ENCODE measurements at regions not wholly inside any gene's neighbourhood (a gene's known extent, or its start where the extent isn't known, plus 50 kb on each side); places are given as distances from the start of the nearest gene placed in this dataset.

DNA sequence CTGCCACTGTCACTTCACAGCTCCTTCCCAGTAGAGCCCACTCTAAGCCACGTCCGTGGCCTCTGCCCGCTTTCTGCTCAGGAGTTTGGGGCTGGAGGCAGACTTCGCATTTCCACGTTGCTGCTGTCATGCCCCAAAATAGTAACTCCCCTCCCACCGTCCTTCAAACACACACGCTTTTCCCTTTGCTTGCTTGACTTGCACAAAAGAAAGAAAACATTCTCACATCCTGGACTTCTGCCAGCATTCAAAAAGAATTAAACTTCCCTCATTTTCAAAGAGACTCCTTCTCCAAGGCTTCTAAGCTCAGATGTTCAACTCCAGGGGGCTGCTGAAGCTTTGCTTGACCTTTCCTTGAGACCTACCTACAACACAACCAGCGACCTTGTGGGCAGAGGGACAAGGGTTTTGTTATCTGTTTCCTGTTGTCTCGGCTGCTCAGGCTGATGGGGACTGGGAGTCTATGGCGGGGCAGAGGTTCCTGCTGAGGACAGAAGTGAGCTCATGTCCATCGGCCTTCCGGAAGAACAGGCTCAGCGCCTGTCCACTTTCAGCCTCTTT is 263.8 kb upstream of the FOXQ1 start:
- TF ChIP-seq, protein P1, sequence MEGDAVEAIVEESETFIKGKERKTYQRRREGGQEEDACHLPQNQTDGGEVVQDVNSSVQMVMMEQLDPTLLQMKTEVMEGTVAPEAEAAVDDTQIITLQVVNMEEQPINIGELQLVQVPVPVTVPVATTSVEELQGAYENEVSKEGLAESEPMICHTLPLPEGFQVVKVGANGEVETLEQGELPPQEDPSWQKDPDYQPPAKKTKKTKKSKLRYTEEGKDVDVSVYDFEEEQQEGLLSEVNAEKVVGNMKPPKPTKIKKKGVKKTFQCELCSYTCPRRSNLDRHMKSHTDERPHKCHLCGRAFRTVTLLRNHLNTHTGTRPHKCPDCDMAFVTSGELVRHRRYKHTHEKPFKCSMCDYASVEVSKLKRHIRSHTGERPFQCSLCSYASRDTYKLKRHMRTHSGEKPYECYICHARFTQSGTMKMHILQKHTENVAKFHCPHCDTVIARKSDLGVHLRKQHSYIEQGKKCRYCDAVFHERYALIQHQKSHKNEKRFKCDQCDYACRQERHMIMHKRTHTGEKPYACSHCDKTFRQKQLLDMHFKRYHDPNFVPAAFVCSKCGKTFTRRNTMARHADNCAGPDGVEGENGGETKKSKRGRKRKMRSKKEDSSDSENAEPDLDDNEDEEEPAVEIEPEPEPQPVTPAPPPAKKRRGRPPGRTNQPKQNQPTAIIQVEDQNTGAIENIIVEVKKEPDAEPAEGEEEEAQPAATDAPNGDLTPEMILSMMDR (conservative IDR thresholded peaks at IDR 0.05 in 1 of 2, IDR thresholded peaks at IDR 0.05 in 1 of 2; ENCODE audit: extremely low read depth in 1 of 2, insufficient read depth in 1 of 2, low read depth in 1 of 2, low read length in 2 of 2), result no peak
- TF ChIP-seq EZH2 (IDR thresholded peaks at IDR 0.05; ENCODE audit: borderline replicate concordance, low read length), result no peak

Measured in mammary epithelial cell (primary cell).